Activated B cell treated with CpG ODN at 0.5 μM for 24 hours (primary cell): ENCODE measurements at regions not wholly inside any gene's neighbourhood (a gene's known extent, or its start where the extent isn't known, plus 50 kb on each side); places are given as distances from the start of the nearest gene placed in this dataset.

Source experiments
- ATAC-seq: fragments of 200-7000 bp; cut with Tn5 transposase; one replicate; pipeline ENCODE4 v1.10.0; 2021; ENCODE audit warnings: low read depth, mild to moderate bottlenecking, moderate library complexity
- CTCF ChIA-PET: fragments of 350-600 bp; sonication (Branson Sonifier 250); formaldehyde crosslinking; loops from one replicate; lab custom pipeline; 2021; ENCODE audit warnings: antibody characterized with exemption; lab: Charles Lee
- POLR2A ChIA-PET: fragments of 350-600 bp; sonication (Branson Sonifier 250); formaldehyde crosslinking; loops from one replicate; lab custom pipeline; 2021; ENCODE audit warnings: antibody characterized with exemption; lab: Charles Lee
- DNase-seq: peaks from one replicate; pipeline ENCODE4 v3.0.0; 2022
- H3K27ac Mint-ChIP-seq: one replicate; pipeline ENCODE4 v1.8.0; 2020; ENCODE audit warnings: mixed read lengths
- H3K27me3 Mint-ChIP-seq: one replicate; pipeline ENCODE4 v1.8.0; 2021; ENCODE audit warnings: mixed read lengths
- H3K36me3 Mint-ChIP-seq: one replicate; pipeline ENCODE4 v1.8.0; 2021; ENCODE audit warnings: low read depth, mixed read lengths
- H3K4me1 Mint-ChIP-seq: one replicate; pipeline ENCODE4 v1.8.0; 2021; ENCODE audit warnings: mixed read lengths
- H3K4me3 Mint-ChIP-seq: one replicate; pipeline ENCODE4 v1.8.0; 2020; ENCODE audit warnings: mild to moderate bottlenecking, mixed read lengths
- H3K9me3 Mint-ChIP-seq: one replicate; pipeline ENCODE4 v1.8.0; 2020; ENCODE audit warnings: mixed read lengths
- intact Hi-C: fragments of 100-400 bp; cut with micrococcal nuclease; formaldehyde crosslinking; loops from one replicate; pipeline ENCODE4 v1.15.1; 2024
- TF ChIP-seq, protein P1 (sequence below): fragments of 200-600 bp; IDR thresholded peaks from one replicate; pipeline ENCODE4 v1.8.0; 2022; ENCODE audit warnings: antibody characterized with exemption, mild to moderate bottlenecking

DNA sequence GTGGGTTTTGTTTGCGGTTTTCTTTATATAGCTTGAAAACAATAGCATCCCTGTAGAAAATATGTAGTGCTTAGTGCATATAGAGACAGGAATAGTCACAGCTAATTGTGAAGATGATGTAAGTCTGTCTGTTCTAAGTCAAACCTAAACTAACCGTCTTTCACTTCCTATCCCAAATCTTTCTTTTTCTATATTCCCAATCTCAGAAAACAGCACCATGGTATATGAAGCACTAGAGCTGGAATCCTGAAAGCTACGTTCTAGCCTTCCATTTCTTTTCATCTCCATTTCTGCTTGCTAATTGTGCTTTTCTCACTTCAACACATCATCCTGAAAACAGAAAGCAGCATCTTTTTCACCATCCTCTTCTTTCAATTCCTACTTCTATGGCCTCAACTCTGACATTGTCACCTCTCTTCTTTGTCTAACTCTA lies 1235.5 kb downstream of the ROBO2 start:
- Mint-ChIP-seq H3K4me3 (no peak overlapping the region), H3K27me3 (no peaks in the 10 kb centered on the region), H3K27ac (no peak overlapping the region), H3K4me1 (no peaks in the 10 kb centered on the region), H3K9me3 (no peaks in the 10 kb centered on the region), H3K36me3 (no peaks in the 10 kb centered on the region)
- TF ChIP-seq, protein P1, sequence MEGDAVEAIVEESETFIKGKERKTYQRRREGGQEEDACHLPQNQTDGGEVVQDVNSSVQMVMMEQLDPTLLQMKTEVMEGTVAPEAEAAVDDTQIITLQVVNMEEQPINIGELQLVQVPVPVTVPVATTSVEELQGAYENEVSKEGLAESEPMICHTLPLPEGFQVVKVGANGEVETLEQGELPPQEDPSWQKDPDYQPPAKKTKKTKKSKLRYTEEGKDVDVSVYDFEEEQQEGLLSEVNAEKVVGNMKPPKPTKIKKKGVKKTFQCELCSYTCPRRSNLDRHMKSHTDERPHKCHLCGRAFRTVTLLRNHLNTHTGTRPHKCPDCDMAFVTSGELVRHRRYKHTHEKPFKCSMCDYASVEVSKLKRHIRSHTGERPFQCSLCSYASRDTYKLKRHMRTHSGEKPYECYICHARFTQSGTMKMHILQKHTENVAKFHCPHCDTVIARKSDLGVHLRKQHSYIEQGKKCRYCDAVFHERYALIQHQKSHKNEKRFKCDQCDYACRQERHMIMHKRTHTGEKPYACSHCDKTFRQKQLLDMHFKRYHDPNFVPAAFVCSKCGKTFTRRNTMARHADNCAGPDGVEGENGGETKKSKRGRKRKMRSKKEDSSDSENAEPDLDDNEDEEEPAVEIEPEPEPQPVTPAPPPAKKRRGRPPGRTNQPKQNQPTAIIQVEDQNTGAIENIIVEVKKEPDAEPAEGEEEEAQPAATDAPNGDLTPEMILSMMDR, result no peak
- ATAC-seq (no peak), DNase-seq (no peak)
- ChIA-PET POLR2A (no interaction called here), CTCF (no interaction called here)
- intact Hi-C loops, result no loop called here

DNA sequence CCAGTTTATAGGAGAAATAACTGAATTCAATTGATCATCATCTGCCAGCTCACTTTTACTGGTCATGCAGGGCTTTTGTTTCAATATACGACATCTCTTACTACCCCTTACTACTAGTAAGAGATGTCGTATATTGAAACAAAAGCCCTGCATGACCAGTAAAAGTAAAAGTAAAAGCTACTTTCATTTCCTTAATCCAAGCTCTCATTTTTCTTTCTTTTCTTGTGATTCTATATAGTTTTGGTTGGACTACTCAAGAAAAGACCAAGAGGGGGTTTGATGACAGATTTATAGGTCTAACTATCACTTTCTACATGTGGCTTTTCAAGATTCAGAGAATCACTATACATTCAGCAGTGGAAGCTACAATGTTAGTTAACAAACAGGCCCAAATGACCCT lies 1237.3 kb downstream of the ROBO2 start:
- DNase-seq (no peak), ATAC-seq (no peak)
- peaks cover 3% of the 10 kb centered on the region for H3K9me3 Mint-ChIP-seq
- H3K4me3 Mint-ChIP-seq, result no peak overlapping the region
- TF ChIP-seq, protein P1, result no peak
- H3K27me3 Mint-ChIP-seq, result no peaks in the 10 kb centered on the region
- H3K4me1 Mint-ChIP-seq, result no peaks in the 10 kb centered on the region
- H3K36me3 Mint-ChIP-seq, result no peaks in the 10 kb centered on the region
- POLR2A ChIA-PET, result no interaction called here
- intact Hi-C loops, result no loop called here
- CTCF ChIA-PET, result no interaction called here
- no peak overlapping the region for H3K27ac Mint-ChIP-seq

DNA sequence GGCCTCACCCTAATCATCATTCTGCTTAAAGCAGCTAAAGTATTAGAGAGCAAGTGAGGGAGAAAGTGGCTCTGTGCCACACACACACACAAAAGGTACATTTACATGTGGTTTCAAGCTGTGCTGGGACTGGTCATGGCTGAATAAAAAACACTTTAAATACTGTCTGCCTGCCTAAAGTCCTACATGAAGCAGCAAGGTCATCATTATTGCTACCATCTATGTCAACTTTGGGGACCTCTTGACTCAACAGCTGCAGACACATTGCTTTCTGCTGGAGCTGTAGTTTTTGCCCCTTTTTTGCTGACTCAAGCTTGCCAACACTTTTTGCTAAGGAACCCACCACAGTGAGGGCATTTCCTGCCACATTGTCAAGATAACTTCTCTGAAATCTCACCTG lies 1237.9 kb downstream of the ROBO2 start:
- peaks cover 6% of the 10 kb centered on the region for H3K9me3 Mint-ChIP-seq
- ATAC-seq, result no peak
- TF ChIP-seq, protein P1, result no peak
- H3K36me3 Mint-ChIP-seq, result no peaks in the 10 kb centered on the region
- H3K4me1 Mint-ChIP-seq, result no peaks in the 10 kb centered on the region
- POLR2A ChIA-PET, result no interaction called here
- H3K4me3 Mint-ChIP-seq, result no peak overlapping the region
- CTCF ChIA-PET, result no interaction called here
- intact Hi-C loops, result no loop called here
- no peak for DNase-seq
- no peaks in the 10 kb centered on the region for H3K27me3 Mint-ChIP-seq
- H3K27ac Mint-ChIP-seq, result no peak overlapping the region

DNA sequence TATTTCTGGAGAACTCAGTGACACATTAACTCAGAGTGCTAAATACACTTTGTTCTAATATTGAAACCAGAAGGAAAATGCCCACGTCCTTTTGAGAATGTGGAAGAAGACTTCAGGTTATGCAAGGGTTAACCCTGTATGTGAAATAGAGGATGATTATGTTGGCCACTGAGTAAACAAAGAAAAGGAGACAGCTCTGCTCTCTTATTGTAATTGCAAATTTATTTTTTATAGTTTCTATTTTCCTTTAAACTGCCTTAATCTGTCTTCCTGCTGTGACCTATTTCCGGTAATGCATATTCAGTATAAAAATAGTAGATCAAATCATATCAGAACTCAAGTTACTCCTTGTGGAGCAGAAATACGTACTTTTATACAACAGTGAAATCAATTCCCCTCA lies 1239.2 kb downstream of the ROBO2 start:
- no peaks in the 10 kb centered on the region for H3K36me3 Mint-ChIP-seq
- CTCF ChIA-PET, result no interaction called here
- no peaks in the 10 kb centered on the region for H3K4me1 Mint-ChIP-seq
- intact Hi-C loops, result no loop called here
- no peak overlapping the region for H3K4me3 Mint-ChIP-seq
- POLR2A ChIA-PET, result no interaction called here
- H3K27me3 Mint-ChIP-seq, result no peaks in the 10 kb centered on the region
- no peak for ATAC-seq
- H3K9me3 Mint-ChIP-seq, result peaks cover 6% of the 10 kb centered on the region
- no peak overlapping the region for H3K27ac Mint-ChIP-seq
- DNase-seq, result no peak
- TF ChIP-seq, protein P1, result no peak

DNA sequence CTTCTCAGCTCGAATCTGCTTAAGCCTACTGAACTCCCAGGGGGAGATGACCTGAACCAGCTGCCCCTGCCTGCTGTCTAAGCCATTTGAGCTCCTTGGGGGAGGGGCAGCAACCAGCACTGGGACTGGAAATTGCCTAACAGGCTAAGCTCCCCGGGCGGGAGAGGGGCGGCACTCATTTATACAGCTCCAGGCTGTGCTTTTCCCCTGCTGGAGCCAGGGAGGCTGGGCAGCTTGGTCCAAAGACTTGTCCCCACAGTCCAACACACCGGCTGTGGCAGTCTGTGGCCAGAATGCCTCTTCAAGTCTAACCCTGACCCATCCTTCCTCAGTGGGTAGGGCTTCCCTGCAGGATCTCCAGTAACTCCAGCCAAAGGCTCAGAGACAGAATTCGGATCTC lies 1241.5 kb downstream of the ROBO2 start:
- ATAC-seq (no peak), DNase-seq (no peak)
- H3K9me3 Mint-ChIP-seq, result peaks cover 6% of the 10 kb centered on the region
- no peaks in the 10 kb centered on the region for H3K36me3 Mint-ChIP-seq
- POLR2A ChIA-PET, result no interaction called here
- intact Hi-C loops, result no loop called here
- no peak overlapping the region for H3K4me3 Mint-ChIP-seq
- CTCF ChIA-PET, result no interaction called here
- no peak overlapping the region for H3K27ac Mint-ChIP-seq
- TF ChIP-seq, protein P1, result no peak
- H3K4me1 Mint-ChIP-seq, result no peaks in the 10 kb centered on the region
- H3K27me3 Mint-ChIP-seq, result no peaks in the 10 kb centered on the region
